ENCODE measurements at regions not wholly inside any gene's neighbourhood (a gene's known extent, or its start where the extent isn't known, plus 50 kb on each side); places are given as distances from the start of the nearest gene placed in this dataset.
A peak's percentile ranks its signal among the peaks of the same experiment; 100 is the strongest.

- Mint-ChIP-seq H3K4me1 (ENCODE audit: low read depth) (peaks cover 97% of the 10 kb centered on the region), H3K4me3 (peak overlapping the region; percentile 67), H3K36me3 (ENCODE audit: low read depth) (peaks cover 36% of the 10 kb centered on the region), H3K27ac (peak overlapping the region; percentile 98), H3K27me3 (ENCODE audit: low read depth) (no peaks in the 10 kb centered on the region), H3K9me3 (no peaks in the 10 kb centered on the region)
- intact Hi-C loops (cut with micrococcal nuclease): no loop called here
- no peak for DNase-seq
- CTCF ChIA-PET: interaction anchor here (0.6 to 2.2 kb wide), 5 partner anchors 8 to 71 kb away, joined by 3 to 12 read pairs (median 3); no protein-coding TSS in a partner anchor
These were observed 330.3 kb downstream of the SEC14L1 start for GRCh38 chr17:77470800-77471733.

GRCh38 chr17:77471984-77472461 is 331.3 kb downstream of the SEC14L1 start:
- Mint-ChIP-seq H3K4me3 (peak overlapping the region; percentile 67), H3K27me3 (ENCODE audit: low read depth) (no peaks in the 10 kb centered on the region), H3K4me1 (ENCODE audit: low read depth) (peaks cover 97% of the 10 kb centered on the region), H3K9me3 (no peaks in the 10 kb centered on the region), H3K27ac (peak overlapping the region; percentile 98), H3K36me3 (ENCODE audit: low read depth) (peaks cover 37% of the 10 kb centered on the region)
- intact Hi-C loops (cut with micrococcal nuclease): loop anchor here (1.0 kb wide), 5 partner anchors 12 to 147 kb away; no protein-coding TSS in a partner anchor
- no peak for DNase-seq
- CTCF ChIA-PET: interaction anchor here (0.6 to 2.2 kb wide), 13 partner anchors 9 to 147 kb away, joined by 3 to 12 read pairs (median 4); no protein-coding TSS in a partner anchor

DNA sequence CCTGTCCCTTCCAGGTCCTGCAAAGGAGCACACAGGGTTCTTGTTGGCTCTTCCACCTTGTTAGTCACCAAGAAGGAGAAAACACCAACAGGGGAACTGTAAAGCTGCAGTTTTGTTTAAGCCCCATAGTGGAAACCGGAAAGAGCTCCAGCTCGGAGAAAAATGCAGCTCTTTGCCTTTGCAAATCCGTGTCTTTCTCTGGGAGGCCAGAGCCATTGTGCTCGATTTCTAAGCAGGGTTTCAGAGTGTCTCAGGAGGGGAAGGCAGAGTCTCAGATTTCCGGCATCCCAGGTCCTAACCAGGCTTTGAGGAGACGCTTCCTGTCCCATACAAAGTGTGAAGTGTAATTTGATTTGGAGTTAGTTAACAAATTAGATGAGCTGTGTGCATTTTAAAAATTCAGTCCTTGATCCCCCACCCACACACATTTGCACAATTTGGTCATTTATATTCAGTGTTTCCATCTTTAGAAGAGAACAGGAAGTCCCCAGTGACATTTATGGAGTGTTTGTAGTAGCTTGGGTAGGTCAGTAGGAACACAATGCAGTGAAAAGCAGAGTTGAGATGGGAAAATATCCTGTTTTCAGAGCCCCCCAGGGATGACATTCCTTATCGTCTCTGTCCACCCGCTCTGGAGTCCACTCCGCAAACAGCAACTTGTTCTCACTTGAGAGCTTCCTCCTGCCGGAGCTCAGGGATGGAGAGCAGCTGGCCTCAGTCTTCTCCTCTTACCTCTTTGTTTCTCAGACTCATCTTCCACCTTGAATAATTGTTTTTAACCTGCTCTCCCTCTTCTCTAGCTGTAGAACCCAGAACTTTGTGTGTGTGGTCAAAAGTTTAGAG is 331.9 kb downstream of the SEC14L1 start:
- no peaks in the 10 kb centered on the region for H3K9me3 Mint-ChIP-seq
- no peaks in the 10 kb centered on the region for H3K27me3 Mint-ChIP-seq (ENCODE audit: low read depth)
- intact Hi-C loops (cut with micrococcal nuclease): loop anchor here (1.0 kb wide), 6 partner anchors 7 to 147 kb away; no protein-coding TSS in a partner anchor
- peaks cover 99% of the 10 kb centered on the region for H3K4me1 Mint-ChIP-seq (ENCODE audit: low read depth)
- peak overlapping the region; percentile 67 for H3K4me3 Mint-ChIP-seq
- H3K36me3 Mint-ChIP-seq (ENCODE audit: low read depth): peaks cover 43% of the 10 kb centered on the region
- peak overlapping the region; percentile 98 for H3K27ac Mint-ChIP-seq
- CTCF ChIA-PET: interaction anchor here (0.8 to 2.2 kb wide), 12 partner anchors 11 to 148 kb away, joined by 3 to 12 read pairs (median 4); no protein-coding TSS in a partner anchor
- DNase-seq: peak; percentile 78

DNA sequence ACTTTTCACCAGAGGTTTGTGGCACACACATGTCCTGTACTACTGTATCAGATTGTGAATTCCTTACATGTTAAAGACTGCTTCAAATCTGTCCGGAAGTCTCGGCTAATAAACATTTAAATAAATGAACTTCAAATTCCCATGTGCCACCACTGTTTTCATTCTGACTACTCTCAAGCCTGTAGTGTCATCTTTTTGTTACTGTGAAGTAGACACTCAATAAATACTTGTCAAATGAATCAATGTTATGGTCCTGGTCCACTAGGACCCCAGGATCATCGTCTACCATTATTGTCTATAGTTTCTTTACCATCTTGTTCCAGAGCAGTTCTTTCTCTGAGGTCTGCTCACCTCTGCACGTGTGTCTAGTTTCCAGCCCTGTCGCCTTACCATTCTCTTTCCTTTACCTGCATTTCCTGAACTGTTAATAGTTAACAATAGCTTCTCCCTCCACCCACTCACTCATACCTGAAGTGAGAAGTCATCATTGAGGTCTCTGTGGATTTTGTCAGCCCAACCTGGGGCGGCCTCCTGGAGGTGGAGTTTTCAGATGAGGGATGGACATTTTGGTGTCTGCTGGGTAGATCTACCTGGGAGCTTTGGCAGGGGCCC is 333.0 kb downstream of the SEC14L1 start:
- peak overlapping the region; percentile 98 for H3K27ac Mint-ChIP-seq
- no peaks in the 10 kb centered on the region for H3K9me3 Mint-ChIP-seq
- H3K36me3 Mint-ChIP-seq (ENCODE audit: low read depth): peaks cover 36% of the 10 kb centered on the region
- peak overlapping the region; percentile 9 for H3K4me3 Mint-ChIP-seq
- H3K27me3 Mint-ChIP-seq (ENCODE audit: low read depth): no peaks in the 10 kb centered on the region
- peaks cover 96% of the 10 kb centered on the region for H3K4me1 Mint-ChIP-seq (ENCODE audit: low read depth)
- CTCF ChIA-PET: interaction anchor here (0.6 to 2.2 kb wide), 7 partner anchors 10 to 109 kb away, joined by 3 to 16 read pairs (median 4); no protein-coding TSS in a partner anchor
- intact Hi-C loops (cut with micrococcal nuclease): loop anchor here (1.0 kb wide), 1 partner anchor 8 kb away; no protein-coding TSS in a partner anchor
- DNase-seq: peak; percentile 76

DNA sequence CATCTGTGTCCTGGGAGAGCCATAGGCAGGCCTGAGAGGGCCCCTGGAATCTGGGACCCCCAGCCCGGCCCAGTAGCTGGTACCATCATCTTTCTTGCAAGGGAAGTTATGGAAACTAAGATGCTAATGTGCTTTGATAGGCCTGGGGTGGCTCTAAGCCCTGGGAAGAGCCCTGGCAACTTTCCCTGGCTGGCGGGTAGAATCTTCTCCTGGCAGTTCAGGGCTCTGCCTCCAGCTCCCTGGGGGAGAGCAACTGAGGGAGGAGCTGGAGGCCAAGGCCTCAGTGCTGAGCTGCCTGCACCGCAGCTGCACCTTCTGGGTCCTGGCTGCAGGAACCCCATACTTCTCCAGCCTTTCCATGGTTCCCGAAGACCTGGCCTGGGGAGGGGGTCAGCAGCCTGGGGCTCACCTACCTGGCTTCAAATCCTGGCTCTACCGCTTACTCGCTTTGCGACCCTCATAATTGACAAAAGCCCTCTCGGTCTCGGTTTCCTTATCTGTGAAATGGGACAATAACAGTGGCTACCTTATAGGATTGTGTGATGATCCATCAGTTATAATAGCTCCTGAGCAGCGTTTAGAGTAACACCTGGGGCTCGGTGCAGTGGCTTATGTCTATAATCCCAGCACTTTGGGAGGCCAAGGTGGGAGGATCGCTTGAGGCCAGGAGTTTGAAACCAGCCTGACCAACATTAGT is 333.7 kb downstream of the SEC14L1 start:
- Mint-ChIP-seq H3K9me3 (no peaks in the 10 kb centered on the region), H3K36me3 (ENCODE audit: low read depth) (peaks cover 29% of the 10 kb centered on the region), H3K4me1 (ENCODE audit: low read depth) (peaks cover 96% of the 10 kb centered on the region), H3K27ac (peak overlapping the region; percentile 98), H3K4me3 (peak overlapping the region; percentile 49), H3K27me3 (ENCODE audit: low read depth) (no peaks in the 10 kb centered on the region)
- no peak for DNase-seq
- intact Hi-C loops (cut with micrococcal nuclease): no loop called here
- CTCF ChIA-PET: interaction anchor here (0.6 to 1.8 kb wide), 9 partner anchors 11 to 108 kb away, joined by 3 to 16 read pairs (median 4); no protein-coding TSS in a partner anchor

- CTCF ChIA-PET: interaction anchor here (0.7 to 1.8 kb wide), 8 partner anchors 12 to 85 kb away, joined by 3 to 16 read pairs (median 4); no protein-coding TSS in a partner anchor
- Mint-ChIP-seq H3K36me3 (ENCODE audit: low read depth) (peaks cover 21% of the 10 kb centered on the region), H3K27me3 (ENCODE audit: low read depth) (no peaks in the 10 kb centered on the region), H3K27ac (peak overlapping the region; percentile 98), H3K4me3 (peak overlapping the region; percentile 49), H3K4me1 (ENCODE audit: low read depth) (peaks cover 91% of the 10 kb centered on the region), H3K9me3 (no peaks in the 10 kb centered on the region)
- peak; percentile 89 for DNase-seq
- intact Hi-C loops (cut with micrococcal nuclease): no loop called here
These were observed 334.5 kb downstream of the SEC14L1 start for GRCh38 chr17:77475016-77475976.

DNA sequence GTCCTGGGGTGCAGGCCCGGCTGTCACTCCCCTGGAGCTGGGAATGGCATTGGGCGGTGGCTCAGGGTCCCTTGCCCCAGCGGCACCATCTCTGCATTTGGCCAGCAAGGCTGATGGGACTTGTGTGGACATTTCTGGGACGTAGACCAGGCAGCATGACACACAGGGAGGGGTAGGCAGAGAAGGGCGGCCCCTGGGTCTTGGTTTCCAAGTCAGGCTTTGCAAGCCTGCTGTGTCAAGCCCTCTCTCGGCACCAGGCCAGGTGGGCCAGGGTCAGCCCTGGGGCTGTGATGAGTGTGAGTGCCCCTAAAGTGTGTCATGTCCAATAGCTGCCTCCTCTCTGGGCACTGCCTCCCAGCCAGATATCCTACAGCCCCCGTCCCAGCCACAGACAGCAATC is 335.2 kb downstream of the SEC14L1 start:
- DNase-seq: no peak
- intact Hi-C loops (cut with micrococcal nuclease): no loop called here
- Mint-ChIP-seq H3K27ac (peak overlapping the region; percentile 98), H3K4me1 (ENCODE audit: low read depth) (peaks cover 84% of the 10 kb centered on the region), H3K9me3 (no peaks in the 10 kb centered on the region), H3K36me3 (ENCODE audit: low read depth) (peaks cover 15% of the 10 kb centered on the region), H3K4me3 (no peak overlapping the region), H3K27me3 (ENCODE audit: low read depth) (no peaks in the 10 kb centered on the region)
- CTCF ChIA-PET: interaction anchor here (1.0 to 1.3 kb wide), 2 partner anchors 35 to 46 kb away, joined by 3 read pairs; no protein-coding TSS in a partner anchor

GRCh38 chr17:77476498-77476897 is 335.7 kb downstream of the SEC14L1 start:
- H3K27me3 Mint-ChIP-seq (ENCODE audit: low read depth): no peaks in the 10 kb centered on the region
- no peak overlapping the region for H3K4me3 Mint-ChIP-seq
- peaks cover 15% of the 10 kb centered on the region for H3K36me3 Mint-ChIP-seq (ENCODE audit: low read depth)
- peak overlapping the region; percentile 84 for H3K27ac Mint-ChIP-seq
- intact Hi-C loops (cut with micrococcal nuclease): no loop called here
- DNase-seq: no peak
- CTCF ChIA-PET: interaction anchor here (0.7 to 1.0 kb wide), 2 partner anchors 46 to 75 kb away, joined by 3 to 4 read pairs; no protein-coding TSS in a partner anchor
- peaks cover 81% of the 10 kb centered on the region for H3K4me1 Mint-ChIP-seq (ENCODE audit: low read depth)
- H3K9me3 Mint-ChIP-seq: no peaks in the 10 kb centered on the region

DNA sequence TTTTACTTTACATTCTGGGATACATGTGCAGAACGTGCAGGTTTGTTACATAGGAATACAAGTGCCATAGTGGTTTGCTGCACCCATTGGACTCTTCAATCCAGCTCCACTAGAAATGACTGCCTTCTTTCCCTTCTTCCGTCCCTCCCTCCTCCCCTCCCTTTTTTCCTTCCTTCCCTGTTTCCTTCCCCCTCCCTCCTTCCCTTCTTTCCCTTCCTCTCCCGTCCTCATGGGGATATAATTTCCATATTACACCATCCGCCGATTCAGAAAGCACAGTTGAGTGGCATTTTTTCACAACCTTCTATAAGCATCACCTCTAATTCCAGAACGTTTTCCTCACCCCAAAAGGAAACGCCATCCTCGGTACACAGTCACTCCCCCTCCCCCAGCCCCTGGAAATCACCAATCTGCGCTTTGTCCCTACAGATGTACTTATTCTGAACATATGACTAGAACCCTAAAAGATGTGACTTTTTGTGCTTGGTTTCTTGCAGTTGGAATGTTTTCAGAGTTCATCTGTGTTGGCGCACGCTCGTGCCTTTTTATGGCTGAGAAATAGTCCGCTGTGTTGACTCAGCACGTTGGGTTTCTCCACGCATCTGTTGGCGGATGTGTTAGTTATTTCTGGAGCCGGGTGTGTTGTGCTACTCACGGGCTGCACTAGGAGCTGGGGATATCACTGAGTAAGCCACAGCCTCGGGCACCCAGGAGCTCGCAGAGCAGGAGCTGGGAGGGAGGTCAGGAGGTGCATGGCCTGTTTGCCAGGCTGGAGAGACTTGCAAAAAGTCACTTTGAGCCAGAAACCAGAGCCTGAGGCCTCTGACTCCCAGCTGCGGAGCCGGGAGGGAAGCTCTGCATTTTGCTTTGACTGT is 336.4 kb downstream of the SEC14L1 start:
- Mint-ChIP-seq H3K4me1 (ENCODE audit: low read depth) (peaks cover 77% of the 10 kb centered on the region), H3K4me3 (no peak overlapping the region), H3K27ac (peak overlapping the region; percentile 84), H3K36me3 (ENCODE audit: low read depth) (peaks cover 16% of the 10 kb centered on the region), H3K27me3 (ENCODE audit: low read depth) (no peaks in the 10 kb centered on the region), H3K9me3 (no peaks in the 10 kb centered on the region)
- CTCF ChIA-PET: interaction anchor here (0.7 to 2.5 kb wide), 6 partner anchors 17 to 146 kb away, joined by 3 to 12 read pairs (median 4); no protein-coding TSS in a partner anchor
- intact Hi-C loops (cut with micrococcal nuclease): no loop called here
- peak; percentile 71 for DNase-seq

Measured in activated naive CD4-positive, alpha-beta T cell treated with anti-CD3 and anti-CD28 coated beads for 36 hours (primary cell).